Stomach (tissue), 8 donors: ENCODE measurements at regions not wholly inside any gene's neighbourhood (a gene's known extent, or its start where the extent isn't known, plus 50 kb on each side); places are given as distances from the start of the nearest gene placed in this dataset.

Experiments used
- DNase-seq, 2 donors: peaks; one replicate each; pipeline versions ENCODE4 v3.0.0 to v3.0.0-alpha.2; 2013 to 2019
- H3K27ac ChIP-seq, 5 donors: fragments of 200-600 bp in 4 of 5; sonication (generic) in 4 of 5; one replicate each; pipeline ENCODE4 v1.5.1; 2013 to 2019; ENCODE audit warnings: mild to moderate bottlenecking in 1 of 5, moderate library complexity in 1 of 5
- H3K27me3 ChIP-seq, 3 donors: fragments of 200-600 bp; sonication (generic); one replicate each; pipeline ENCODE4 v1.5.1; 2017 to 2019; ENCODE audit warnings: mixed run types in 1 of 3
- H3K36me3 ChIP-seq, 4 donors: fragments of 200-600 bp; sonication (generic); 1 replicate in 3 of 4; 2 replicates in 1 of 4; pipeline ENCODE4 v1.5.1; 2016 to 2019
- H3K4me1 ChIP-seq, 4 donors: fragments of 200-600 bp; sonication (generic); one replicate each; pipeline ENCODE4 v1.5.1; 2016 to 2019
- H3K4me3 ChIP-seq, 4 donors: fragments of 200-600 bp; sonication (generic) in 3 of 4; one replicate each; pipeline ENCODE4 v1.5.1; 2016 to 2019; ENCODE audit warnings: mild to moderate bottlenecking in 1 of 4
- H3K9me3 ChIP-seq, 4 donors: fragments of 200-600 bp; sonication (generic); one replicate each; pipeline ENCODE4 v1.5.1; 2016 to 2019
- CTCF ChIP-seq, 7 experiments: fragments of 450-650 bp in 4 of 7; fragments of 200-600 bp in 3 of 7; sonication (generic) in 3 of 7; IDR thresholded peaks; one replicate each; pipeline ENCODE4 v1.5.1; 2016 to 2019; ENCODE audit warnings: antibody characterized with exemption in 7 of 7, control low read depth in 2 of 7, mild to moderate bottlenecking in 1 of 7
- EP300 ChIP-seq: sonication (generic); formaldehyde crosslinking; IDR thresholded peaks from one replicate; pipeline ENCODE4 v1.6.1; 2017; ENCODE audit warnings: antibody characterized with exemption
- POLR2A ChIP-seq, 4 donors: fragments of 450-650 bp; IDR thresholded peaks; one replicate each; pipeline ENCODE4 v1.6.1; 2016; ENCODE audit warnings: antibody characterized with exemption in 4 of 4, control low read depth in 2 of 4, mild to moderate bottlenecking in 1 of 4, moderate library complexity in 1 of 4
- POLR2AphosphoS5 ChIP-seq, 3 donors: sonication (generic); formaldehyde crosslinking; IDR thresholded peaks; one replicate each; pipeline ENCODE4 v1.6.1; 2016; ENCODE audit warnings: antibody characterized with exemption in 3 of 3
- WGBS, 5 donors: extraction: QIAGEN DNeasy Blood & Tissue Kit in 3 of 5; methylation state at CpG; one replicate each; pipeline versions ENCODE4 v1.1.5 to v1.1.7; 2013 to 2018; 5-methylcytosine and 5-hydroxymethylcytosine counted together
- intact Hi-C: fragments of 100-400 bp; cut with DNase I; formaldehyde crosslinking; loops from one replicate; pipeline ENCODE4 v1.15.1; 2023; ENCODE audit warnings: low total_unique reads
- donor health status: healthy with polysubstance abuse.
- donor health status: Bipolar disorder and iron deficiency.
- donor health status: healthy.

- Histone ChIP-seq H3K27me3 (no peaks in the 10 kb centered on the region), H3K4me3 (no peak overlapping the region), H3K4me1 (no peaks in the 10 kb centered on the region), H3K9me3 (no peaks in the 10 kb centered on the region), H3K36me3 (no peaks in the 10 kb centered on the region), H3K27ac (no peak overlapping the region)
- TF ChIP-seq EP300: no peak
- TF ChIP-seq POLR2A (IDR thresholded peaks at IDR 0.05): no peak
- no peak for TF ChIP-seq CTCF (IDR thresholded peaks at IDR 0.05)
- no peak for TF ChIP-seq POLR2AphosphoS5 (IDR thresholded peaks at IDR 0.05)
- DNase-seq: no peak
- WGBS, 5 donors: 67 to 99% (median 94%) methylated on average over 2 of the region's 2 CpGs
- intact Hi-C loops: no loop called here
Measured at GRCh38 chr3:152120601-152121269, 148.0 kb upstream of the MBNL1 start.

- no peak overlapping the region for H3K27ac ChIP-seq
- WGBS, 5 donors: 53 to 78% (median 72%) methylated on average over 1 of the region's 1 CpG
- H3K27me3 ChIP-seq: no peaks in the 10 kb centered on the region
- intact Hi-C loops: no loop called here
- H3K9me3 ChIP-seq: no peaks in the 10 kb centered on the region
- H3K36me3 ChIP-seq: no peaks in the 10 kb centered on the region
- DNase-seq: no peak
- TF ChIP-seq POLR2A (IDR thresholded peaks at IDR 0.05): no peak
- no peak for TF ChIP-seq POLR2AphosphoS5 (IDR thresholded peaks at IDR 0.05)
- no peak for TF ChIP-seq EP300
- no peak for TF ChIP-seq CTCF (IDR thresholded peaks at IDR 0.05)
- H3K4me1 ChIP-seq: no peaks in the 10 kb centered on the region
- H3K4me3 ChIP-seq: no peak overlapping the region
Measured at GRCh38 chr3:152121270-152121636, 147.5 kb upstream of the MBNL1 start.

GRCh38 chr3:152122851-152123250 lies 145.9 kb upstream of the MBNL1 start:
- H3K4me1 ChIP-seq: no peaks in the 10 kb centered on the region
- TF ChIP-seq POLR2AphosphoS5 (IDR thresholded peaks at IDR 0.05) (no peak), POLR2A (IDR thresholded peaks at IDR 0.05) (no peak), EP300 (no peak), CTCF (IDR thresholded peaks at IDR 0.05) (no peak)

DNA sequence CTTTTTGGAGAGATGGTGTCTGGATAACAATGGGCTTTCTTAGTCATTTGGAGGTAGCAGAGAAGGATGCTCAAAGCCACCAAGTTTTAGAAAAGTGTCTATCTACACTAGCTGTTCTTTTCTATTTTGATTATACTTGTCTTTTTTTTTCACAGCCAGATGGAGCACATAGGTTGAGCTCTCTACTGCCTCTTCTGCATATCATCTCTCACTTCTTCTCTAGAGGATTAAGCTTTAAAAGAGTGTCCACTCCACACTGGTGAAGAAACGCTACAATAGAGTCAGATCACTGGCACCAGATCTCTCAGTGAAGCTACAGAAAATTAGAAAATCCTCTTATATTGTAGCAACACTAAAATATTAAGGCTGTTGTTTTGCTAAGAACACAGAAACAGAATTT lies 145.3 kb upstream of the MBNL1 start:
- no peaks in the 10 kb centered on the region for H3K36me3 ChIP-seq
- intact Hi-C loops: no loop called here
- no peak overlapping the region for H3K4me3 ChIP-seq
- H3K27ac ChIP-seq: no peak overlapping the region
- 88 to 95% (median 91%) methylated on average over 1 of the region's 1 CpG for WGBS, 5 donors
- H3K27me3 ChIP-seq: no peaks in the 10 kb centered on the region
- TF ChIP-seq EP300 (no peak), POLR2AphosphoS5 (IDR thresholded peaks at IDR 0.05) (no peak), CTCF (IDR thresholded peaks at IDR 0.05) (no peak), POLR2A (IDR thresholded peaks at IDR 0.05) (no peak)
- no peak for DNase-seq
- no peaks in the 10 kb centered on the region for H3K9me3 ChIP-seq
- H3K4me1 ChIP-seq: no peaks in the 10 kb centered on the region

More at GRCh38 chr3:152122851-152123250, 145.9 kb upstream of the MBNL1 start:
- H3K27ac ChIP-seq: no peak overlapping the region
- no peaks in the 10 kb centered on the region for H3K36me3 ChIP-seq
- no peaks in the 10 kb centered on the region for H3K27me3 ChIP-seq
- DNase-seq: no peak
- H3K4me3 ChIP-seq: no peak overlapping the region
- intact Hi-C loops: no loop called here
- H3K9me3 ChIP-seq: no peaks in the 10 kb centered on the region
- 61 to 80% (median 75%) methylated on average over 5 of the region's 5 CpGs for WGBS, 5 donors
